Activated CD4-positive, alpha-beta T cell treated with anti-CD3 and anti-CD28 coated beads, Interleukin-2, amount 50 U/mL, for 1 hour (primary cell): ENCODE measurements at regions not wholly inside any gene's neighbourhood (a gene's known extent, or its start where the extent isn't known, plus 50 kb on each side); places are given as distances from the start of the nearest gene placed in this dataset.

ENCODE experiments used
- DNase-seq: peaks from one replicate; pipeline ENCODE4 v3.0.0-alpha.2; 2020

GRCh38 chr4:128600410-128600809 lies 209.1 kb upstream of the JADE1 start:
- no peak for DNase-seq

- no peak for DNase-seq
Measured at GRCh38 chr4:128597500-128597899, 212.0 kb upstream of the JADE1 start.

- no peak for DNase-seq
Measured at GRCh38 chr4:128596853-128597252, 212.6 kb upstream of the JADE1 start.

GRCh38 chr4:128596115-128596514 lies 213.4 kb upstream of the JADE1 start:
- DNase-seq: no peak

DNA sequence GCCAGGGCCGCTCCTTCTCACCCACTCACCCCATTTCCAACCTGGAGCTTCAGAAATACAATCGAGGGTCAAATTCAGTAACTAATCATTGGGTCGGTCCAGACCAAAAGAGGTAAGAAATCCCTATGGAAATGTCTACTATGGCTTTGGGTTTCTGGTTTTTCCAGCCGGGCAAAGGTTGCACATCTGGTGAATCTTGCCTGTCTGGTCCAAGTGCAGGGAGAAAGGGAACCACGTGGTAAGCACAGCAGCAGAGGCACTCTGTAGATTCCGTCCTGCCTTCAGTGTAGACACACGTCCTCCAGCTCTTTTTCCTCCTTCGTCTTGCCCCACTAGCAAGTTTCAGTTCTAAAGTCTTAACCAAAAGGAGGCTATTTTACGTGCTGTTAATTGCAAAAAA lies 218.0 kb upstream of the JADE1 start:
- DNase-seq: no peak

DNA sequence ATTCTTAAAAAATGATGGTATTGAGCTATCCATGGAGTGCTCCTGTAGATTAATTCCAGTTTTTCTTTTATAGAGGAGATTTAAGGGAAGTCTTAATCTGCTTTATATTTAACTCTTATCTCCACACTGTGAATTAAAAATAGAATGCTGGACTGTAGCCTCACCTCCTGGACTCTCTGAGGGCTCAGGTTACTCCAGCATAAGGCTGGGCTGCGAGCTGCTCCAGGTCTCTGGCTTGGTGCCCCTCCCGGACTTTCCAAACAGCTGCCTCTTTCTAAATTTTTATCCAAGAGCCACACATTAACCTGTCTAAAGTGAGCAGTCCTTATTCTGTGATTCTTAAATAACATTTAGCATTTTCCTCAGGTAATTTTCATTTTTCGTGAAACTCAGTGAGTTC lies 218.7 kb upstream of the JADE1 start:
- DNase-seq: no peak

- no peak for DNase-seq
Measured at GRCh38 chr4:128590034-128590740, 219.3 kb upstream of the JADE1 start.

GRCh38 chr4:128589384-128589965 lies 220.0 kb upstream of the JADE1 start:
- no peak for DNase-seq

GRCh38 chr4:128587382-128587781 lies 222.1 kb upstream of the JADE1 start:
- DNase-seq: no peak

DNA sequence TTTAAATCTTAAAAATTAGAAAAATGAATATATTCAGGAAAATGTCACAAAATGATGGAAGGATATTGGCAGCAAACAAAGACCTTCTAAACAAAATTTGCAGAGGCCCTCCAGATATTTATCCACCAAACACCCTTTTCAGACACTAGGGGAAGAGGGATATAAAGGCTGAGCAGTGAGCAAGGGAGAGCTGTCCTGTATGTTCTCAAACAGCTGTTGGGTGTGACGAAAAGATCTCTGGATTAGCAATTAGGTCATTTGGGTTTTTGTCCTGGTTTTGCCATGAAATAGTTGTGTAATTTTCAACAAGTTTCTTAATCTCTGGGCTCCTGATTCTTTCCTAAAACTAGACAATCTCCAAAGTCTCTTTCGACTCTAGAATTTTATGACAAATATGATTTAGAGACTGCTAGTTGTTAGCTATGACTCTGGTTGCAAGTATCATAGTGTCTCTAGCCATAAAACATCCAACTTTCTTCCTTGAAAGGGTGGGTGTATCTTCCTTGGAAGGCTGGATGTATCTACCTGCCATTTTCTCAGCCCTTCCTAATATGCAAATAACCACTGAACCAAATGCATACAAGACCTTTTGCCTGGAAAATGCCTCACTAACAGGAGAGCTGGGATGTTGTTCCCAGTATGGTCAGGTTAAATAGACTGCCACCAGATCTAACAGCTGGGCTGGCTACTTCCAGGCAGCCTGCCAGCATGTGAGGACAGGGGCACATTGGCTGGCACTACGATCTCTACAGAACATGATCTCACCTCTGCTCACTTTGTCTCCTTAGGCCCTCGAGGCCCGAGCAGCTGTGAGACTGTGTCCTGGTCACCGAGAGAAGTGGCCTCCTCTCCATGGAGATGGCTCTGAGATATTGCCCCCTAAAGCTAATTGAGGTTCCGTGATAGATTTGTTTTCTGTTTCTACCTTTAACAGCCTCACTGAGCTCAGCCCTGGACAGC lies 225.5 kb upstream of the JADE1 start:
- DNase-seq: no peak

DNA sequence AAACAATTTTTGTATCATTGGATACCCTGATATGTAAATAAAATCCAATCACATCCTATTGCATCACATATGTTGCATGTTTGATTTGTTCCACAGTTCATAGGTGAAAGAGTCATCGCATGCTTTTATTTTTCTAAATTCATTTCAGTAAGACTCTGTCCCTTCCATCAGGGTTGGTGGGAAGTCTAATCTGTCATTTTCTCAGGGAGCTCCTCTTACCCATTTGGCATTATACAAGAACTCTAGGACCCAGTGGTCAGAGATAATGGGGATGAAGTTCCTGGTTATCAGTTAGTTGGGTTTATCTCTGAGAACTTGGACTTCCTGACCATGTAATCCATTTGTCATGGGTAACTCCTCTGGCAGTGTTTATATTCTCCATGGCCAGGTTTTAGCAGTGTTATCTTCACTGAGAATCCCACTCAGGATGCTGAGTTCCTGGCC lies 227.1 kb upstream of the JADE1 start:
- DNase-seq: no peak

DNA sequence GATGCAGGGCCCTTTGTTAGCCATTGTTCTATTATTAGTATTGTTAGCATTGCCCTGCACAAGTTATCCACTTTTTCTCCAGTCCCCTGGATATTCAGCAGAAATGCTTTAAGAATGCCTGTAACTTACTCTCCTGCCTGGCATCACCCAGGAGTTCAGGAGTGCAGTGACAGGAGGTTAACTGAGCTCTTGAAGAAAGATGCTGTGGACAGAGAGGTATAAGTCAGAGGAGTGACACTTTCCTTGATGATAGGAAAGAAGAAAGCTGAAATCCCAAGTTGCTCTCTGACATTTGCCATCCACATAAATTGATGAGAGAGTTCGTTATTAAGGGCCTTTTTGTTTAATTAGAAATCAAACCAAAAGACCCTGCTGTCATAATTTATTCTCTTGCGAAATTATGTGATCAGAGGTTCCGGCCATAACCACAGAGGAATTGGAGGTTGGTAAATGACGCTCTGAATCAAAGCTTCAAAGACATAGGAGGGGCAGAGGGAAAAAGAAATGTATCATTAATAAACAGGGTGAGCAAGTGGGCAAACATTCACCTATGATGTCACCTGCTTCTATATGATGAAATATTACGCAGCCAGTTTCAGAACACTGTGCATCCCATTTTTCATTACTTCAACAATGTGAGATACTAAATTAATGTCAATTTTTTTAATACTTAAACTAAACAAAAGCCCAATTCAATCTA lies 230.2 kb upstream of the JADE1 start:
- no peak for DNase-seq

DNA sequence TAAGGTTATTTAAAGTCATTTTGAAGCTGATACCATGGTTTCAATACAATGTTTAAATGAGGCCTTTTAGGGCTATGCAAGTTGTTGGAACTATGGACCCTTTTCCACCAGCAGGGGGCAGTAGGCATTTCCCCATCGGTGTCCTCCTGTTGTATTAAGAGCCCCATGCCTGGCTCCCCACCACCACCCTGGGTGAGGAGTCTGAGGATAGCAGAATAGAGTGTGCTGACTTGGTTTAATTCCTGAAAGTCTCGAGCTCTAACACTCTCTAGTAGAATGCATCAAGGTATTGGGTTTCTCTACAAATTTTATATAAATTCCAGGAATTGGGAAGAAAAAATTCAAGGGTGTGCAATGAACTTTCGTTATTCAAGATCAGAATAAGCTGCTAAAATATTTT lies 234.8 kb upstream of the JADE1 start:
- peak; percentile 54 for DNase-seq

GRCh38 chr4:128573781-128574508 lies 235.6 kb upstream of the JADE1 start:
- no peak for DNase-seq

DNA sequence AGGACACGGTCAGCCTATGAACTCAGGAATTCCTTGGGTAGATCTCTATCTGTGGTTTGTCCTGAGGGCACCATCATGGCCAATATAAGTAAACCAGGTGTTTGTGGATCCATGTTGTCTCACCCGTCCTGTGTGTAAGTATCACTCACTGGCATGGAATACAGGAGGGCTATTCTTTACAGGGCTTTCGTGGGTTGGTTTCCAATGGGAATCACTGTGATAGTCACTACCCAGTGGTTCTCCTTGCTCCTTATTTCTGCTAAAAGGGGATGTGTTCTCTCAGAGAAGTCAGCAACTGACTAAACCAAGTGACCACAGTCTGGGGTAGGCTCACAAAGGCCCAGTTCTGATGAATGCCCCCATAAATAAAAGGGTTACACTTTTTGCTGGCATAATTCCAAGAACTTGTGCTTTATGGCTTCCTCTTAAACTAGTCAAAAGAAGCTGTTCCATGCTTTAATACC lies 236.7 kb upstream of the JADE1 start:
- no peak for DNase-seq

GRCh38 chr4:128571747-128572146 lies 237.8 kb upstream of the JADE1 start:
- DNase-seq: no peak

GRCh38 chr4:128570387-128570975 lies 239.0 kb upstream of the JADE1 start:
- no peak for DNase-seq

DNA sequence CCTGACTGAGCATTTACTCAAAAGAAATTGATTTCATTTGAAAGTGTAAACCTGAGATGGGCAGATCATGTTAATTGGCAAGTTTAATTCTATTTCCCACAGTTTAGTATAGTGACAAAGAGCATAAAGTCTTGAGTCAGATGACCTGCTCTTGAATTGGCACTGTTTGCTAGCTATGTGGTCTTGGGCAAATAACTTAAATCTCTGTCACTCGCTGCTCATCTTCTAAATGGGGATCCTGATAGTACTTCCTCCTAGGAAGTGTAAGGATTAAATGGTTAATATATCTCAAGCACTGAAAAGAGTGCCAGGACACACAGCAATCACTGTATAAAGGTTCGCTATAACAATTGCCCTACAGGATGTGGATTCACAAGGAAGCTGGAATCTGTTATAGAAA lies 242.8 kb upstream of the JADE1 start:
- DNase-seq: no peak

- DNase-seq: no peak
Measured at GRCh38 chr4:128565565-128566186, 243.8 kb upstream of the JADE1 start.

GRCh38 chr4:128565054-128565453 lies 244.4 kb upstream of the JADE1 start:
- no peak for DNase-seq

DNA sequence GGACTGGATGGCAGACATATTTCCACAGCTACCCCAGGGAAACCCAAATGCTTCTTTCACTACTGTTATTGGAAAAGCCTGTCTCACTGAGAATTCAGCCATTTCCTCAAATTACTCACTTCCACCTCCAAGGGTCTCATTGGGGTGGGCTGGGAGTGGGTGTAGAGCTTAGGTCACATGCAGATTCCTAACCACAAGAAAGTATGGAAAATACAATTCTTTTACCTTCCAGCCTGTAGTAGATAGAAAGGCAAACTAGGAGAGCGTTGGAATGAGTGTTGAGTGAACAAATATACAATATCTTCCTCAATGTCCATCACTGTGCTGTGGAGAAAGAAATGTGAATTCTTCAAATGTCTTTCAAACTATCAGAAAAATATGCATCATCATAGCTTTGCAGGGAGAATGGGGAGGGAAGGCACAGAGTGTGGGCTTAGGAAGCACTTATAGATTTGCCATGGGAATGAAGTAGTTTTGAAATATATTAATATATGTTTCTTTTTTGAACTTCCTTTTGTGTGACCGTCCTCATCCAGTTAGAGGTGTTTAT lies 245.3 kb upstream of the JADE1 start:
- no peak for DNase-seq
